Sigmoid colon (tissue), 6 donors: ENCODE measurements at regions not wholly inside any gene's neighbourhood (a gene's known extent, or its start where the extent isn't known, plus 50 kb on each side); places are given as distances from the start of the nearest gene placed in this dataset.

Experiments used
- DNase-seq: peaks from one replicate; pipeline ENCODE4 v3.0.0-alpha.2; 2019
- H3K27ac ChIP-seq, 4 donors: fragments of 200-600 bp; sonication (generic); one replicate each; pipeline ENCODE4 v1.5.1; 2016 to 2019; ENCODE audit warnings: mild to moderate bottlenecking in 1 of 4
- H3K27me3 ChIP-seq, 3 donors: fragments of 200-600 bp; sonication (generic); one replicate each; pipeline ENCODE4 v1.5.1; 2019; ENCODE audit warnings: mild to moderate bottlenecking in 1 of 3
- H3K36me3 ChIP-seq, 4 donors: fragments of 200-600 bp; sonication (generic); one replicate each; pipeline ENCODE4 v1.5.1; 2016 to 2019
- H3K4me1 ChIP-seq, 4 donors: fragments of 200-600 bp; sonication (generic); one replicate each; pipeline ENCODE4 v1.5.1; 2017 to 2019
- H3K4me3 ChIP-seq, 4 donors: fragments of 200-600 bp; sonication (generic); one replicate each; pipeline ENCODE4 v1.5.1; 2017 to 2019; ENCODE audit warnings: mild to moderate bottlenecking in 2 of 4, moderate library complexity in 1 of 4
- H3K9me3 ChIP-seq, 4 donors: fragments of 200-600 bp in 3 of 4; sonication (generic) in 3 of 4; one replicate each; pipeline versions ENCODE4 v1.5.1 to v1.6.1; 2013 to 2019
- EP300 ChIP-seq, 4 donors: sonication (generic); formaldehyde crosslinking; IDR thresholded peaks; one replicate each; pipeline ENCODE4 v1.6.1; 2017; ENCODE audit warnings: antibody characterized with exemption in 4 of 4
- POLR2A ChIP-seq, 2 donors: fragments of 450-650 bp; IDR thresholded peaks; one replicate each; pipeline ENCODE4 v1.6.1; 2016; ENCODE audit warnings: antibody characterized with exemption in 2 of 2, mild to moderate bottlenecking in 2 of 2, moderate library complexity in 2 of 2
- POLR2AphosphoS5 ChIP-seq, 4 donors: sonication (generic); formaldehyde crosslinking; IDR thresholded peaks; one replicate each; pipeline ENCODE4 v1.6.1; 2017; ENCODE audit warnings: antibody characterized with exemption in 4 of 4
- WGBS, 2 donors: extraction: QIAGEN DNeasy Blood & Tissue Kit; methylation state at CpG; one replicate each; pipeline ENCODE4 v1.1.7; 2013; 5-methylcytosine and 5-hydroxymethylcytosine counted together
- intact Hi-C: fragments of 100-400 bp; cut with DNase I; formaldehyde crosslinking; loops from one replicate; pipeline ENCODE4 v1.15.1; 2023
- TF ChIP-seq, protein P1 (sequence below), 4 experiments: fragments of 450-650 bp in 3 of 4; fragments of 200-600 bp in 1 of 4; IDR thresholded peaks; one replicate each; pipeline ENCODE4 v1.5.1; 2016 to 2019; ENCODE audit warnings: antibody characterized with exemption in 4 of 4, mild to moderate bottlenecking in 3 of 4, moderate library complexity in 2 of 4
- donor health status: healthy with polysubstance abuse.
- donor health status: healthy.

DNA sequence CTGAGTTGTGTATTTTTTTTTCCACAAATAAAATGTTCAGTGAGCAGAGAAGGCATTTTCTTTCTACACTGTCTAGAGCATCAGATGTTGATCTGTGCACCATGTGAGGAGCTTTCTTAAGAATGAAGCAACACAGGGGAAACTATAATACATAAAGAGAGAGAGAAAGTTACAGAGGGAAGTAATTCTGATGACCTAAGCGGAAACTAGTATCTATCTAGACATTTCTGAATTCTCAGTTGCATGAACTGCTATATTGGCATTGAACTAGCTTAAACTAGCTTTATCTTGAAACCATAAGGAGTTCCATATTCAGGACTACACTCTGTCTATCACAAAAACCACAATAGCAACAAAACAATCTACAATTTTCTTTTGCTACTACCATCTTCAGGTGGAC lies 822.4 kb downstream of the VGLL3 start:
- no peaks in the 10 kb centered on the region for H3K9me3 ChIP-seq
- no peaks in the 10 kb centered on the region for H3K27me3 ChIP-seq
- 92 to 96% methylated on average over 1 of the region's 1 CpG for WGBS, 2 donors
- no peak for DNase-seq
- no peaks in the 10 kb centered on the region for H3K4me1 ChIP-seq
- TF ChIP-seq POLR2A (IDR thresholded peaks at IDR 0.05) (no peak), POLR2AphosphoS5 (IDR thresholded peaks at IDR 0.05) (no peak), EP300 (IDR thresholded peaks at IDR 0.05) (no peak)
- TF ChIP-seq, protein P1, sequence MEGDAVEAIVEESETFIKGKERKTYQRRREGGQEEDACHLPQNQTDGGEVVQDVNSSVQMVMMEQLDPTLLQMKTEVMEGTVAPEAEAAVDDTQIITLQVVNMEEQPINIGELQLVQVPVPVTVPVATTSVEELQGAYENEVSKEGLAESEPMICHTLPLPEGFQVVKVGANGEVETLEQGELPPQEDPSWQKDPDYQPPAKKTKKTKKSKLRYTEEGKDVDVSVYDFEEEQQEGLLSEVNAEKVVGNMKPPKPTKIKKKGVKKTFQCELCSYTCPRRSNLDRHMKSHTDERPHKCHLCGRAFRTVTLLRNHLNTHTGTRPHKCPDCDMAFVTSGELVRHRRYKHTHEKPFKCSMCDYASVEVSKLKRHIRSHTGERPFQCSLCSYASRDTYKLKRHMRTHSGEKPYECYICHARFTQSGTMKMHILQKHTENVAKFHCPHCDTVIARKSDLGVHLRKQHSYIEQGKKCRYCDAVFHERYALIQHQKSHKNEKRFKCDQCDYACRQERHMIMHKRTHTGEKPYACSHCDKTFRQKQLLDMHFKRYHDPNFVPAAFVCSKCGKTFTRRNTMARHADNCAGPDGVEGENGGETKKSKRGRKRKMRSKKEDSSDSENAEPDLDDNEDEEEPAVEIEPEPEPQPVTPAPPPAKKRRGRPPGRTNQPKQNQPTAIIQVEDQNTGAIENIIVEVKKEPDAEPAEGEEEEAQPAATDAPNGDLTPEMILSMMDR (IDR thresholded peaks at IDR 0.05), result no peak
- intact Hi-C loops, result no loop called here
- H3K27ac ChIP-seq, result no peak overlapping the region
- H3K4me3 ChIP-seq, result no peak overlapping the region
- no peaks in the 10 kb centered on the region for H3K36me3 ChIP-seq

DNA sequence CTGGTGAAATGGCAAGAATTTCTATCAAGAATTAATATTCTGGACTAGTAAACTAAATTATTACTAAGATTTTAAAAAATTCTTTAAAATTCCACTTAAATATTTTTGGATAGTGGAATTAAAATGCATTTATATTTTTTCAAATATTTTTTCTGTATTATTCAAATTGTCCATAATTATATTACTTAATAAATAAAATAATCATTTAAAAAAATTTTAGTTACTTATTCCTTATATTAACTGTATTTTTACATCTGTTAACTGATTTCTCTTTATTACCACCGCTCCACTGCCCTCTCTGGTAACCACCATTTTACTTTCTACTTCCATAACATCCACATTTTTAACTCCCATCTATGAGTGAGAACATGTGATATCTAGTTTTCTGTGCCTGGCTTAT lies 828.4 kb downstream of the VGLL3 start:
- H3K36me3 ChIP-seq, result no peaks in the 10 kb centered on the region
- intact Hi-C loops, result no loop called here
- H3K4me1 ChIP-seq, result no peaks in the 10 kb centered on the region
- TF ChIP-seq POLR2A (IDR thresholded peaks at IDR 0.05), result no peak
- TF ChIP-seq, protein P1 (IDR thresholded peaks at IDR 0.05), result no peak
- no peak for TF ChIP-seq EP300 (IDR thresholded peaks at IDR 0.05)
- no peak for TF ChIP-seq POLR2AphosphoS5 (IDR thresholded peaks at IDR 0.05)
- H3K9me3 ChIP-seq, result no peaks in the 10 kb centered on the region
- H3K27me3 ChIP-seq, result no peaks in the 10 kb centered on the region
- WGBS, 2 donors, result 94 to 97% methylated on average over 1 of the region's 1 CpG
- no peak for DNase-seq
- H3K4me3 ChIP-seq, result no peak overlapping the region
- no peak overlapping the region for H3K27ac ChIP-seq

DNA sequence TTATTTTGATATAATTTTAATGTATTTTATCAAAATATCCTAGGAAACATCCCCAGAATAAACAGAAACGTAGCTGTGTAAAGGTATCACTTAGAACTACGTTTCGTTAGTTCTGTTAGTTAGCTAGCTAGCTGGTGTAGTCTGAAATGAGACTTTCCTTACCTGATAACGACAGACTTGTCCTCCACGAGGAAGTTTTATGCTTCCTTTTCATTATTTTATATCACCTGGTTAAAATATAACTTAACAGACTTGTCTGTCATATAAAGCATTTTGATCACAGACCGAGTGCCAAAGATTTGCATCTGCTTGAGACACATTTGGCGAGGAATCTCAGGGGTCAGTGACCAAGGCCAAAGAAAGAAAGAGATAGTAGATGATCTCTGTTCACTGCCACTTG lies 829.5 kb downstream of the VGLL3 start:
- WGBS, 2 donors, result 17 to 72% methylated on average over 7 of the region's 7 CpGs
- Histone ChIP-seq H3K9me3 (no peaks in the 10 kb centered on the region), H3K27ac (no peak overlapping the region), H3K27me3 (no peaks in the 10 kb centered on the region), H3K4me1 (no peaks in the 10 kb centered on the region), H3K36me3 (no peaks in the 10 kb centered on the region), H3K4me3 (no peak overlapping the region)
- TF ChIP-seq, protein P1 (IDR thresholded peaks at IDR 0.05), result no peak
- TF ChIP-seq POLR2AphosphoS5 (IDR thresholded peaks at IDR 0.05) (no peak), POLR2A (IDR thresholded peaks at IDR 0.05) (no peak), EP300 (IDR thresholded peaks at IDR 0.05) (no peak)
- DNase-seq, result no peak
- intact Hi-C loops, result no loop called here

DNA sequence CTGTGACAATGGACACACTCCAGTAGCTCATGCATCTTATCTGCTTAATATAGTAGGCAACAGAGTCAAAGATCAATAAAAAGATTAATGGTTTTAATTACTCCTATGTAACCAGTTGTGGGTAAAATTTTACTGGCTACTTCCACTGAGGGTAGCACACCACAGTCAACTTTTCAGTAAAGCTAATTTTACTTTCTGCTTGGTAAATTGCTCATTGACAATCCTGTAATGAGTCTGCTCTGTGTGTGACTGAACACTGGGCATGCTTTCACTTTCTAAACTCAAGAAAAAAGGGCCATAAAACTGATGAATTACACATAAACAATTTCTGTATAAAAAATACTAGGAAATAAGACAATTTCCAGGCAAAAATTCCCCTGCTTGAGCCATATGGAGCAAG lies 838.3 kb downstream of the VGLL3 start:
- Histone ChIP-seq H3K4me3 (no peak overlapping the region), H3K27me3 (no peaks in the 10 kb centered on the region), H3K27ac (no peak overlapping the region), H3K9me3 (no peaks in the 10 kb centered on the region), H3K4me1 (no peaks in the 10 kb centered on the region), H3K36me3 (no peaks in the 10 kb centered on the region)
- TF ChIP-seq, protein P1 (IDR thresholded peaks at IDR 0.05), result no peak
- no peak for TF ChIP-seq POLR2AphosphoS5 (IDR thresholded peaks at IDR 0.05)
- no peak for TF ChIP-seq EP300 (IDR thresholded peaks at IDR 0.05)
- TF ChIP-seq POLR2A (IDR thresholded peaks at IDR 0.05), result no peak
- intact Hi-C loops, result no loop called here
- DNase-seq, result no peak

DNA sequence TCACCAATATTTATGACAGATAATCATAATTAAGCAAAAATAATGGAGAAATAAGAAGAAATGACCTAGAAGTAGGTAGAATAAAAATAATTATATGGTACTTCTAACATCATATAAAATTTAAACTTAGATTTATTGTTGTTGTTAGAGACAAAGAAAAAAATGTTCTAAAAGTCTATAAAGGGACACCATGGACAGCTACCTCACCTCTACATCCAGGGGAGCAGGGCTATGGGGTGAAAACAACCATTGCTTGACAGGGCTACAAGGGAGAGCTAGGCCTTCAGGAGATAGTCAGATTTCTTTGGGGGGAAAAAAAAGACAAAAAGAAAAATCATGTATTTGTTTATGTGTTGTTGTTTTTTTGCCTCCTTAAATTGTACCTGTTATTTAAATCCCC lies 841.9 kb downstream of the VGLL3 start:
- Histone ChIP-seq H3K4me1 (no peaks in the 10 kb centered on the region), H3K27ac (no peak overlapping the region), H3K9me3 (no peaks in the 10 kb centered on the region), H3K36me3 (no peaks in the 10 kb centered on the region), H3K4me3 (no peak overlapping the region), H3K27me3 (no peaks in the 10 kb centered on the region)
- DNase-seq, result no peak
- intact Hi-C loops, result no loop called here
- TF ChIP-seq EP300 (IDR thresholded peaks at IDR 0.05) (no peak), POLR2A (IDR thresholded peaks at IDR 0.05) (no peak), POLR2AphosphoS5 (IDR thresholded peaks at IDR 0.05) (no peak)
- TF ChIP-seq, protein P1 (IDR thresholded peaks at IDR 0.05), result no peak
